ENCODE measurements at regions not wholly inside any gene's neighbourhood (a gene's known extent, or its start where the extent isn't known, plus 50 kb on each side); places are given as distances from the start of the nearest gene placed in this dataset.

GRCh38 chr5:120779674-120780073 is 315.6 kb downstream of the PRR16 start:
- Histone ChIP-seq H3K9me3 (ENCODE audit: low read length) (no peaks in the 10 kb centered on the region), H3K27ac (ENCODE audit: low read depth, low read length) (no peak overlapping the region), H3K36me3 (ENCODE audit: insufficient read depth, low read length) (no peaks in the 10 kb centered on the region), H3K4me3 (ENCODE audit: low read depth in 1 of 2, low read length in 2 of 2) (no peak overlapping the region), H3K9ac (ENCODE audit: low read length) (no peak overlapping the region), H3K4me1 (ENCODE audit: insufficient read depth, low read length) (no peaks in the 10 kb centered on the region), H3K27me3 (ENCODE audit: control insufficient read depth in 1 of 2, insufficient read depth in 2 of 2, low read length in 2 of 2) (no peaks in the 10 kb centered on the region)

DNA sequence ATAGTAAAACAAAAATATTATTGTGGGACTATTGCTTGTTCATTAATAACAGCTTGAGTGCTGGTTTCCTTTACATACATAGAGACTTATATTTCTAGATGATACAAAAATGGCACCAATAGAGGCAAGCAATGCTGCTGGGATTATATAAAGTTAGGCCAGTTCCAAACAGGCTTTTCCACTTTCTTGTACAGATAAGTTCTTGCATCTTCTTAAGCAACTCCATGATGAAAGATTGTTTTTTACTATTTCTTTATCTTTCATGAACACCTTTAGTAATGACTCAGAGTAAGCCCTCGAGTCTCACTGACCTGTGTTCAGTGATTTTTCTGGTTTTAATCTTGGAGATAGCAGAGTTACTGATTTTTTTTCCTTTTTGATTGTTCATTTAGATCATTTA is 324.4 kb downstream of the PRR16 start:
- Histone ChIP-seq H3K9ac (ENCODE audit: low read length) (no peak overlapping the region), H3K4me3 (ENCODE audit: low read depth in 1 of 2, low read length in 2 of 2) (no peak overlapping the region), H3K4me1 (ENCODE audit: insufficient read depth, low read length) (no peaks in the 10 kb centered on the region), H3K9me3 (ENCODE audit: low read length) (no peaks in the 10 kb centered on the region), H3K27ac (ENCODE audit: low read depth, low read length) (no peak overlapping the region), H3K27me3 (ENCODE audit: control insufficient read depth in 1 of 2, insufficient read depth in 2 of 2, low read length in 2 of 2) (no peaks in the 10 kb centered on the region), H3K36me3 (ENCODE audit: insufficient read depth, low read length) (no peaks in the 10 kb centered on the region)

DNA sequence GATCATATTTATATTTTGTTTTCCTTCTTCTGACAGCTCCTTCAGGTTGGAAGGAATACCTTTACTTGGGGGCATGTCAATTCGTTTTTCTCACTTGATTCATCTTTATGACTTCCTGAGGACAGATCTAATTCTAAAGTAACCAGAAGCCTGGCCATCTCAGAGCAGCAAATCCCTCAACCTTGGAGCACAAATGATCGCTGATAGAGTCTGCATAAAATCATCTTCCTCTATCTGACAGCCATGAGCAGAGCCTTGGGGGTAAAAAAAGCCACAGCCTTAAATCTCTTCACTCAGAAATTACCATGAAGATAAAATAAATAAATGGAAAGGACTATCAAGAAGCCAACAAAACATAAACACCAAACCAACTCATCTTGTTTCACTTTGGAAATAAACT is 325.8 kb downstream of the PRR16 start:
- Histone ChIP-seq H3K36me3 (ENCODE audit: insufficient read depth, low read length) (no peaks in the 10 kb centered on the region), H3K27me3 (ENCODE audit: control insufficient read depth in 1 of 2, insufficient read depth in 2 of 2, low read length in 2 of 2) (no peaks in the 10 kb centered on the region), H3K9me3 (ENCODE audit: low read length) (no peaks in the 10 kb centered on the region), H3K4me1 (ENCODE audit: insufficient read depth, low read length) (no peaks in the 10 kb centered on the region), H3K4me3 (ENCODE audit: low read depth in 1 of 2, low read length in 2 of 2) (no peak overlapping the region), H3K9ac (ENCODE audit: low read length) (no peak overlapping the region), H3K27ac (ENCODE audit: low read depth, low read length) (no peak overlapping the region)

GRCh38 chr5:120790339-120790738 is 326.2 kb downstream of the PRR16 start:
- Histone ChIP-seq H3K9me3 (ENCODE audit: low read length) (no peaks in the 10 kb centered on the region), H3K36me3 (ENCODE audit: insufficient read depth, low read length) (no peaks in the 10 kb centered on the region), H3K9ac (ENCODE audit: low read length) (no peak overlapping the region), H3K4me1 (ENCODE audit: insufficient read depth, low read length) (no peaks in the 10 kb centered on the region), H3K27me3 (ENCODE audit: control insufficient read depth in 1 of 2, insufficient read depth in 2 of 2, low read length in 2 of 2) (no peaks in the 10 kb centered on the region), H3K4me3 (ENCODE audit: low read depth in 1 of 2, low read length in 2 of 2) (no peak overlapping the region), H3K27ac (ENCODE audit: low read depth, low read length) (no peak overlapping the region)

DNA sequence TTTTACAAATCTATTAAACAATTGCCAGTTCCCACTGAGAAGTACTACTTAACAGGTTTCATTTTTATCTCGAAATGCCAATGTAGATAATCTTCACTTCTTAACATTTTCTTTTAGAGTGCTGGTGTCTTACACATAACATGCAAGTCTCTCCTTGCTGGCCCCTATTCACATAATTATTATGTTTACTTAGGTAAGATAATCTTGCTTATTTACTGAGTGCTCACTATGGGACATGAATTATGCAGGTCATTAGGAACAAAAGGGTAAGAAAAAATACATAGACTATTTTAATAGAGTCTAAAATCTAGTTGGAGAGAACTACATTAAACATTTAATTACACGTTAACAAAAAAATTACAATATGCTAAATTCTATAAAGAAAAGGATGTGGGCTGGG is 328.4 kb downstream of the PRR16 start:
- H3K4me1 ChIP-seq (ENCODE audit: insufficient read depth, low read length) = no peaks in the 10 kb centered on the region
- no peaks in the 10 kb centered on the region for H3K36me3 ChIP-seq (ENCODE audit: insufficient read depth, low read length)
- H3K4me3 ChIP-seq (ENCODE audit: low read depth in 1 of 2, low read length in 2 of 2) = no peak overlapping the region
- H3K9me3 ChIP-seq (ENCODE audit: low read length) = no peaks in the 10 kb centered on the region
- no peak overlapping the region for H3K27ac ChIP-seq (ENCODE audit: low read depth, low read length)
- no peaks in the 10 kb centered on the region for H3K27me3 ChIP-seq (ENCODE audit: control insufficient read depth in 1 of 2, insufficient read depth in 2 of 2, low read length in 2 of 2)
- no peak overlapping the region for H3K9ac ChIP-seq (ENCODE audit: low read length)

DNA sequence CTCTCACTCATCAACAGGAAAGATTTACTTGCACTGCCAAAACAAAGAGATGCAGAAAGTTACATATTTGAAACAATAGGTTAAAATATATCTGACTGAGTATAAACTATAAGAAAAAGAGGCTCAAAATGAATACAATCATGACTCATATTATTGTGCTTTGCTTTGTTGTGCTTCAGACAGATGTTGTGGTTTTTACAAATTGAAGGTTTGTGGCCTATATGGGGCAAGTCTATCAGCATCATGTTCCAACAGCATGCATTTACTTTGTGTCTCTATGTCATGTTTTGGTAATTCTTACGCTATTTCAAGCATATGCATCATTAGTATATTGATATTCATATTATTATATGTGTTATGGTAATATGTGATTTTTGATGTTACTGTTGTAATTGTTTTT is 330.0 kb downstream of the PRR16 start:
- no peaks in the 10 kb centered on the region for H3K4me1 ChIP-seq (ENCODE audit: insufficient read depth, low read length)
- H3K27ac ChIP-seq (ENCODE audit: low read depth, low read length) = no peak overlapping the region
- H3K9ac ChIP-seq (ENCODE audit: low read length) = no peak overlapping the region
- H3K36me3 ChIP-seq (ENCODE audit: insufficient read depth, low read length) = no peaks in the 10 kb centered on the region
- no peaks in the 10 kb centered on the region for H3K27me3 ChIP-seq (ENCODE audit: control insufficient read depth in 1 of 2, insufficient read depth in 2 of 2, low read length in 2 of 2)
- H3K4me3 ChIP-seq (ENCODE audit: low read depth in 1 of 2, low read length in 2 of 2) = no peak overlapping the region
- no peaks in the 10 kb centered on the region for H3K9me3 ChIP-seq (ENCODE audit: low read length)

DNA sequence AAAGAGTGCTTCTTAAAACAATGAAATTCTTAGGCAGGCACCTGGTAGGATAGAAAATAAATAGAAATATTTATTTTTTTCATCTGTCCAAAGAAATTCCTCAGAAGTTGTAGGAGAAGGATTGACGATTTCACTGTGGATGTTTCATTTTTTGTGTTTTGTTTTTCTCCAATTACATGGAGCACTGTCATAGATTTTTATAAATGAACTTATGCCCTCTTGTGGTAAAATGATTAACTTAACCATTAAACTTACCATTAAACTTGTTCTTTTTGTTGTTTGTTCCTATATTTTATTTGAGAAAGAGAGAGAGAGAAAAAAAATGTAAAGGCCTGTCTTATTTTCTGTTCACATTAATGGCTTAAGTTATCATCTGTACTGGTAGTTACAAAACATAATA is 339.2 kb downstream of the PRR16 start:
- no peak overlapping the region for H3K4me3 ChIP-seq (ENCODE audit: low read depth in 1 of 2, low read length in 2 of 2)
- H3K4me1 ChIP-seq (ENCODE audit: insufficient read depth, low read length) = no peaks in the 10 kb centered on the region
- no peaks in the 10 kb centered on the region for H3K36me3 ChIP-seq (ENCODE audit: insufficient read depth, low read length)
- no peak overlapping the region for H3K27ac ChIP-seq (ENCODE audit: low read depth, low read length)
- no peaks in the 10 kb centered on the region for H3K27me3 ChIP-seq (ENCODE audit: control insufficient read depth in 1 of 2, insufficient read depth in 2 of 2, low read length in 2 of 2)
- no peaks in the 10 kb centered on the region for H3K9me3 ChIP-seq (ENCODE audit: low read length)
- no peak overlapping the region for H3K9ac ChIP-seq (ENCODE audit: low read length)

GRCh38 chr5:120805131-120805530 is 341.0 kb downstream of the PRR16 start:
- H3K4me3 ChIP-seq (ENCODE audit: low read depth in 1 of 2, low read length in 2 of 2) = no peak overlapping the region
- no peaks in the 10 kb centered on the region for H3K36me3 ChIP-seq (ENCODE audit: insufficient read depth, low read length)
- no peaks in the 10 kb centered on the region for H3K27me3 ChIP-seq (ENCODE audit: control insufficient read depth in 1 of 2, insufficient read depth in 2 of 2, low read length in 2 of 2)
- H3K9ac ChIP-seq (ENCODE audit: low read length) = no peak overlapping the region
- no peaks in the 10 kb centered on the region for H3K4me1 ChIP-seq (ENCODE audit: insufficient read depth, low read length)
- H3K9me3 ChIP-seq (ENCODE audit: low read length) = no peaks in the 10 kb centered on the region
- H3K27ac ChIP-seq (ENCODE audit: low read depth, low read length) = no peak overlapping the region

- H3K4me3 ChIP-seq (ENCODE audit: low read depth in 1 of 2, low read length in 2 of 2) = no peak overlapping the region
- H3K4me1 ChIP-seq (ENCODE audit: insufficient read depth, low read length) = no peaks in the 10 kb centered on the region
- no peak overlapping the region for H3K27ac ChIP-seq (ENCODE audit: low read depth, low read length)
- no peaks in the 10 kb centered on the region for H3K36me3 ChIP-seq (ENCODE audit: insufficient read depth, low read length)
- no peaks in the 10 kb centered on the region for H3K27me3 ChIP-seq (ENCODE audit: control insufficient read depth in 1 of 2, insufficient read depth in 2 of 2, low read length in 2 of 2)
- H3K9ac ChIP-seq (ENCODE audit: low read length) = no peak overlapping the region
- H3K9me3 ChIP-seq (ENCODE audit: low read length) = no peaks in the 10 kb centered on the region
Measured at GRCh38 chr5:120806202-120806601, 342.1 kb downstream of the PRR16 start.

- no peak overlapping the region for H3K4me3 ChIP-seq (ENCODE audit: low read depth in 1 of 2, low read length in 2 of 2)
- H3K9me3 ChIP-seq (ENCODE audit: low read length) = no peaks in the 10 kb centered on the region
- H3K27me3 ChIP-seq (ENCODE audit: control insufficient read depth in 1 of 2, insufficient read depth in 2 of 2, low read length in 2 of 2) = no peaks in the 10 kb centered on the region
- H3K27ac ChIP-seq (ENCODE audit: low read depth, low read length) = no peak overlapping the region
- H3K4me1 ChIP-seq (ENCODE audit: insufficient read depth, low read length) = no peaks in the 10 kb centered on the region
- no peak overlapping the region for H3K9ac ChIP-seq (ENCODE audit: low read length)
- no peaks in the 10 kb centered on the region for H3K36me3 ChIP-seq (ENCODE audit: insufficient read depth, low read length)
Measured at GRCh38 chr5:120808135-120808534, 344.0 kb downstream of the PRR16 start.

DNA sequence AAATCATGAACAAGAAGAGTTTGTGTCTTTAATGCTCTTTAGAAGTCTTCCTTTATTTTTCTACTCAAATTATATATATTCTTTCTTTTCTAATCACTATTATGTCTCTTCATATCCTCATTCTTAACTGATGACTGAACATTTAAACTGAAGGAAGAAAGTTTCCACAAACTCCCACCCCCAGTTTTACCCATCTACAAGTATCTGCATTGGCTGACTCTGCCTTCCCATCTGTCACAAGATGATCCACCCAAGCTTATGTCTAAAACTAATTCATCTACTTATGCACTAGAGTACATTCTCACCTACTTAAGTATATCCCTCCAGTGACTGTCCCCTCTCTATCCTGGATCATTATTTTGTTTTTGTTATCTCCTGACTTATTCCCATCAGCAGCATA is 344.5 kb downstream of the PRR16 start:
- no peaks in the 10 kb centered on the region for H3K36me3 ChIP-seq (ENCODE audit: insufficient read depth, low read length)
- no peaks in the 10 kb centered on the region for H3K9me3 ChIP-seq (ENCODE audit: low read length)
- H3K9ac ChIP-seq (ENCODE audit: low read length) = no peak overlapping the region
- H3K4me3 ChIP-seq (ENCODE audit: low read depth in 1 of 2, low read length in 2 of 2) = no peak overlapping the region
- H3K4me1 ChIP-seq (ENCODE audit: insufficient read depth, low read length) = no peaks in the 10 kb centered on the region
- no peaks in the 10 kb centered on the region for H3K27me3 ChIP-seq (ENCODE audit: control insufficient read depth in 1 of 2, insufficient read depth in 2 of 2, low read length in 2 of 2)
- no peak overlapping the region for H3K27ac ChIP-seq (ENCODE audit: low read depth, low read length)

DNA sequence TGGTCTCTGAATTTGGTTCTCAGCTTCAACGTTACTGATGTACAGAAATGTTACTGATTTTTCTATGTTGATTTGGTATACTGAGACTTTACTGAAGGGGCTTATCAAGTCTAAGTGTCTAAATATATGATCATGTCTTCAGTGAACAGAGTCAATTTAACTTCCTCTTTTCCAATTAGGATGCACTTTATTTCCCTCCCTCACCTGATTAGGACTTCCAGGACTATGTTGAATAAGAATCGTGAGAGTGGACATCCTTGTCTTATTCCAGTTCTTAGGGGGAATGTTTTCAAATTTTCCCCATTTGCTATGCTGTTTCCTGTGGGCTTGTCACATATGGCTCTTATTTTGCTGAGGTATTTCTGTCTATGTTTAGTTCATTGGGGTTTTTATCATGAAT is 349.5 kb downstream of the PRR16 start:
- H3K4me3 ChIP-seq (ENCODE audit: low read depth in 1 of 2, low read length in 2 of 2) = no peak overlapping the region

More for the DNA sequence above, 349.5 kb downstream of the PRR16 start:
- Histone ChIP-seq H3K27me3 (ENCODE audit: control insufficient read depth in 1 of 2, insufficient read depth in 2 of 2, low read length in 2 of 2) (no peaks in the 10 kb centered on the region), H3K36me3 (ENCODE audit: insufficient read depth, low read length) (no peaks in the 10 kb centered on the region), H3K9ac (ENCODE audit: low read length) (no peak overlapping the region), H3K4me1 (ENCODE audit: insufficient read depth, low read length) (no peaks in the 10 kb centered on the region), H3K27ac (ENCODE audit: low read depth, low read length) (no peak overlapping the region), H3K9me3 (ENCODE audit: low read length) (no peaks in the 10 kb centered on the region)

All from muscle layer of colon (tissue), 2 donors.